ENCODE measurements at regions not wholly inside any gene's neighbourhood (a gene's known extent, or its start where the extent isn't known, plus 50 kb on each side); places are given as distances from the start of the nearest gene placed in this dataset.

DNA sequence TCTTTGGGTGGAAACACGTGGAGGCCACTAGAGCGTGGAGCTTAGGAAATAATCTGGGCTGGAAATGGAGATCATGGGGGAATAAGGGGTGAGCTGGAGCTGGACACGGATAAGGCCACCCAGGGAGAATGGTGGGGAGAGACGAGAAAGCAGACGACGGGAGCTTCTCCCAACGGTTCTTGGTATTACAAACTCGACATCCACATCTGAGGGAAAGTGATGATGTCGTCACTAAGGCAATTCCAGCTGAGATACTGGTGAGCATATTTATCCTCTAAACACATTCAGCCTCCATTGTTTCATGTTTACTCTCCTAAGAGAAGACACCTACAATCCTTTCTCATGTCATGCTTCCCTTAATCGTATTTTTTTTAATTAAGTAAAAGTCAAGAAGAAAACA lies 50.2 kb upstream of the SNX9 start:
- DNase-seq (ENCODE audit: low read depth) = no peak
